ENCODE measurements at regions not wholly inside any gene's neighbourhood (a gene's known extent, or its start where the extent isn't known, plus 50 kb on each side); places are given as distances from the start of the nearest gene placed in this dataset.

DNA sequence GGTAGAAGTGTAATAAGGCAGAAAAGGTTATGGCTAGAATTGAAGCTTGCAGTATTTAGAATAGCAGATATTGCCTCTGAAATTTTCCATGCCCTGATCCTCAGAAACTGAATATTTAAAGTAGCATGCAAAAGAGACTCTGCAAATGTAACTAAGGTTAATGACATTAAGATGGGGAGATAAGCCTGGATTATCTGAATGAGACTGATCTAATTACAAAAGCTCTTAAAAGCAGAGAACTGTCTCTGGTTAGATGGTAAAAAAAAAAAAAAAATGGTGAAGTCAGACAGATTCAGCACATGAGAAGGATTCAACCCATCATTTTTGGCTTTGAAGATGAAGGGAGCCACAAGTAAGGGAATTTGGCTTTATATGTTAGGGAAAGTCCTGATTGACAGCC is 503.7 kb upstream of the IRAK1BP1 start:
- Histone ChIP-seq H3K9me3 (ENCODE audit: insufficient read depth, low read length) (no peaks in the 10 kb centered on the region), H3K36me3 (replicated peaks; ENCODE audit: low read depth, low read length) (no peaks in the 10 kb centered on the region), H3K4me3 (ENCODE audit: low read length) (no peak overlapping the region), H3K27ac (ENCODE audit: low read length) (no peak overlapping the region), H3K4me1 (ENCODE audit: low read length) (no peaks in the 10 kb centered on the region), H4K20me1 (ENCODE audit: insufficient read depth, low read length) (no peaks in the 10 kb centered on the region), H3K9ac (ENCODE audit: low read length) (no peak overlapping the region), H3K4me2 (ENCODE audit: low read length) (no peak overlapping the region), H3K79me2 (ENCODE audit: low read length) (no peaks in the 10 kb centered on the region), H3K27me3 (ENCODE audit: low read depth, low read length) (no peaks in the 10 kb centered on the region), H2AFZ (ENCODE audit: low read depth, low read length) (no peak overlapping the region)
- no peak for TF ChIP-seq EZH2phosphoT487 (IDR thresholded peaks at IDR 0.05; ENCODE audit: low read depth)
- TF ChIP-seq, protein P1, sequence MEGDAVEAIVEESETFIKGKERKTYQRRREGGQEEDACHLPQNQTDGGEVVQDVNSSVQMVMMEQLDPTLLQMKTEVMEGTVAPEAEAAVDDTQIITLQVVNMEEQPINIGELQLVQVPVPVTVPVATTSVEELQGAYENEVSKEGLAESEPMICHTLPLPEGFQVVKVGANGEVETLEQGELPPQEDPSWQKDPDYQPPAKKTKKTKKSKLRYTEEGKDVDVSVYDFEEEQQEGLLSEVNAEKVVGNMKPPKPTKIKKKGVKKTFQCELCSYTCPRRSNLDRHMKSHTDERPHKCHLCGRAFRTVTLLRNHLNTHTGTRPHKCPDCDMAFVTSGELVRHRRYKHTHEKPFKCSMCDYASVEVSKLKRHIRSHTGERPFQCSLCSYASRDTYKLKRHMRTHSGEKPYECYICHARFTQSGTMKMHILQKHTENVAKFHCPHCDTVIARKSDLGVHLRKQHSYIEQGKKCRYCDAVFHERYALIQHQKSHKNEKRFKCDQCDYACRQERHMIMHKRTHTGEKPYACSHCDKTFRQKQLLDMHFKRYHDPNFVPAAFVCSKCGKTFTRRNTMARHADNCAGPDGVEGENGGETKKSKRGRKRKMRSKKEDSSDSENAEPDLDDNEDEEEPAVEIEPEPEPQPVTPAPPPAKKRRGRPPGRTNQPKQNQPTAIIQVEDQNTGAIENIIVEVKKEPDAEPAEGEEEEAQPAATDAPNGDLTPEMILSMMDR (IDR thresholded peaks at IDR 0.05; ENCODE audit: low read depth, low read length) = no peak

- Histone ChIP-seq H3K4me3 (ENCODE audit: low read length) (no peak overlapping the region), H3K27ac (ENCODE audit: low read length) (no peak overlapping the region), H3K4me1 (ENCODE audit: low read length) (no peaks in the 10 kb centered on the region), H3K9me3 (ENCODE audit: insufficient read depth, low read length) (no peaks in the 10 kb centered on the region), H2AFZ (ENCODE audit: low read depth, low read length) (no peak overlapping the region), H3K79me2 (ENCODE audit: low read length) (no peaks in the 10 kb centered on the region), H3K9ac (ENCODE audit: low read length) (no peak overlapping the region), H3K36me3 (replicated peaks; ENCODE audit: low read depth, low read length) (no peaks in the 10 kb centered on the region), H4K20me1 (ENCODE audit: insufficient read depth, low read length) (no peaks in the 10 kb centered on the region), H3K27me3 (ENCODE audit: low read depth, low read length) (no peaks in the 10 kb centered on the region), H3K4me2 (ENCODE audit: low read length) (no peak overlapping the region)
- TF ChIP-seq EZH2phosphoT487 (IDR thresholded peaks at IDR 0.05; ENCODE audit: low read depth) = no peak
- TF ChIP-seq, protein P1 (IDR thresholded peaks at IDR 0.05; ENCODE audit: low read depth, low read length) = no peak
These were observed 501.9 kb upstream of the IRAK1BP1 start for GRCh38 chr6:78365473-78365872.

- Histone ChIP-seq H3K4me2 (ENCODE audit: low read length) (no peak overlapping the region), H3K36me3 (replicated peaks; ENCODE audit: low read depth, low read length) (no peaks in the 10 kb centered on the region), H3K9ac (ENCODE audit: low read length) (no peak overlapping the region), H3K79me2 (ENCODE audit: low read length) (no peaks in the 10 kb centered on the region), H2AFZ (ENCODE audit: low read depth, low read length) (no peak overlapping the region), H3K27ac (ENCODE audit: low read length) (no peak overlapping the region), H3K4me3 (ENCODE audit: low read length) (no peak overlapping the region), H3K27me3 (ENCODE audit: low read depth, low read length) (no peaks in the 10 kb centered on the region), H3K4me1 (ENCODE audit: low read length) (no peaks in the 10 kb centered on the region), H3K9me3 (ENCODE audit: insufficient read depth, low read length) (peaks cover 5% of the 10 kb centered on the region; the same call in 1 of the 2 replicates), H4K20me1 (ENCODE audit: insufficient read depth, low read length) (no peaks in the 10 kb centered on the region)
- TF ChIP-seq, protein P1 (IDR thresholded peaks at IDR 0.05; ENCODE audit: low read depth, low read length) = no peak
- no peak for TF ChIP-seq EZH2phosphoT487 (IDR thresholded peaks at IDR 0.05; ENCODE audit: low read depth)
These were observed 490.3 kb upstream of the IRAK1BP1 start for GRCh38 chr6:78377056-78377455.

DNA sequence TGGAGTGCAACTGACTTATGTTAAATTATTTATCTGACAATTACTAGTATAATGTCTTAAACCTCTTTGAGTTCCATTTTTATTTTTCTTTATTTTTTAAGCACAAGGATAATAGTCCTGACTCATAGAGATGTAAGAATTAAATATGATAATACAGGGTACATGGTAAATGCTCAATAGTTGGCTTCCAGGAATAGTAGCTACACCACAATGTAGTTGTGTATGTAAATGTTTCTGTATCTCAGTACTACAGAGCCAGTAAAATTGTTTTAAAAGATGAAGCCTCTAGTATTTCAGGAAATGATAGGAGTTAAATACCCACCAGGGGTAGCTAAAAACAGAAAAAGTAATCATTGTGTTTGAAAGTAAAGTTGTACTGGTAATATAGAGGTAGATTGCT is 487.4 kb upstream of the IRAK1BP1 start:
- no peaks in the 10 kb centered on the region for H3K27me3 ChIP-seq (ENCODE audit: low read depth, low read length)
- H3K4me2 ChIP-seq (ENCODE audit: low read length) = no peak overlapping the region
- H3K36me3 ChIP-seq (replicated peaks; ENCODE audit: low read depth, low read length) = no peaks in the 10 kb centered on the region
- no peaks in the 10 kb centered on the region for H3K79me2 ChIP-seq (ENCODE audit: low read length)
- H3K9me3 ChIP-seq (ENCODE audit: insufficient read depth, low read length) = peaks cover 2% of the 10 kb centered on the region; the same call in 1 of the 2 replicates
- H3K4me3 ChIP-seq (ENCODE audit: low read length) = no peak overlapping the region
- no peak for TF ChIP-seq EZH2phosphoT487 (IDR thresholded peaks at IDR 0.05; ENCODE audit: low read depth)
- TF ChIP-seq, protein P1 (IDR thresholded peaks at IDR 0.05; ENCODE audit: low read depth, low read length) = no peak
- no peaks in the 10 kb centered on the region for H4K20me1 ChIP-seq (ENCODE audit: insufficient read depth, low read length)
- H3K27ac ChIP-seq (ENCODE audit: low read length) = no peak overlapping the region
- no peak overlapping the region for H2AFZ ChIP-seq (ENCODE audit: low read depth, low read length)
- H3K4me1 ChIP-seq (ENCODE audit: low read length) = no peaks in the 10 kb centered on the region
- H3K9ac ChIP-seq (ENCODE audit: low read length) = no peak overlapping the region
